H1 (cell line): ENCODE measurements at regions not wholly inside any gene's neighbourhood (a gene's known extent, or its start where the extent isn't known, plus 50 kb on each side); places are given as distances from the start of the nearest gene placed in this dataset.

Experiments used
- POLR2A ChIP-seq, 2 experiments: IDR thresholded peaks; 1 replicate in 1 of 2; 2 replicates in 1 of 2; pipeline ENCODE4 v1.6.1; 2011; ENCODE audit warnings: low read depth in 2 of 2, low read length in 2 of 2, mild to moderate bottlenecking in 2 of 2; ENCODE audit errors: control extremely low read depth in 1 of 2
- SUZ12 ChIP-seq: fragments of 200-600 bp; sonication (generic); IDR thresholded peaks from 2 replicates; pipeline ENCODE4 v1.6.1; 2012; ENCODE audit warnings: mild to moderate bottlenecking, inconsistent platforms, low read length, moderate library complexity, mixed read lengths
- TAF1 ChIP-seq: IDR thresholded peaks from 2 replicates; pipeline ENCODE4 v1.6.1; 2011; ENCODE audit warnings: mild to moderate bottlenecking, low read depth, low read length
- TF ChIP-seq, protein P1 (sequence below), 3 experiments: IDR thresholded peaks; 1 replicate in 2 of 3; 2 replicates in 1 of 3; pipeline versions ENCODE4 v1.5.1 to v1.6.1; 2011; ENCODE audit warnings: low read length in 3 of 3, mild to moderate bottlenecking in 3 of 3, inconsistent platforms in 2 of 3, low read depth in 1 of 3, moderate library complexity in 1 of 3; ENCODE audit not compliant: insufficient read depth in 1 of 3; ENCODE audit errors: control extremely low read depth in 1 of 3

- no peak for TF ChIP-seq TAF1
- TF ChIP-seq POLR2A (IDR thresholded peaks at IDR 0.05; ENCODE audit: control extremely low read depth in 1 of 2, low read depth in 2 of 2, low read length in 2 of 2) = no peak
- TF ChIP-seq SUZ12 = no peak
- TF ChIP-seq, protein P1, sequence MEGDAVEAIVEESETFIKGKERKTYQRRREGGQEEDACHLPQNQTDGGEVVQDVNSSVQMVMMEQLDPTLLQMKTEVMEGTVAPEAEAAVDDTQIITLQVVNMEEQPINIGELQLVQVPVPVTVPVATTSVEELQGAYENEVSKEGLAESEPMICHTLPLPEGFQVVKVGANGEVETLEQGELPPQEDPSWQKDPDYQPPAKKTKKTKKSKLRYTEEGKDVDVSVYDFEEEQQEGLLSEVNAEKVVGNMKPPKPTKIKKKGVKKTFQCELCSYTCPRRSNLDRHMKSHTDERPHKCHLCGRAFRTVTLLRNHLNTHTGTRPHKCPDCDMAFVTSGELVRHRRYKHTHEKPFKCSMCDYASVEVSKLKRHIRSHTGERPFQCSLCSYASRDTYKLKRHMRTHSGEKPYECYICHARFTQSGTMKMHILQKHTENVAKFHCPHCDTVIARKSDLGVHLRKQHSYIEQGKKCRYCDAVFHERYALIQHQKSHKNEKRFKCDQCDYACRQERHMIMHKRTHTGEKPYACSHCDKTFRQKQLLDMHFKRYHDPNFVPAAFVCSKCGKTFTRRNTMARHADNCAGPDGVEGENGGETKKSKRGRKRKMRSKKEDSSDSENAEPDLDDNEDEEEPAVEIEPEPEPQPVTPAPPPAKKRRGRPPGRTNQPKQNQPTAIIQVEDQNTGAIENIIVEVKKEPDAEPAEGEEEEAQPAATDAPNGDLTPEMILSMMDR (IDR thresholded peaks at IDR 0.05; ENCODE audit: control extremely low read depth in 1 of 3, insufficient read depth in 1 of 3, low read depth in 1 of 3, low read length in 3 of 3) = no peak
Measured at GRCh38 chr21:35226968-35227744, 178.1 kb upstream of the RUNX1 start.
